ENCODE measurements at regions not wholly inside any gene's neighbourhood (a gene's known extent, or its start where the extent isn't known, plus 50 kb on each side); places are given as distances from the start of the nearest gene placed in this dataset.

- CTCF ChIA-PET: interaction anchor here (0.5 kb wide), 1 partner anchor 15 kb away, joined by 3 read pairs; no protein-coding TSS in a partner anchor
- ATAC-seq (no peak), DNase-seq (ENCODE audit: low read depth, low spot score) (no peak)
- no peaks in the 10 kb centered on the region for H3K9me3 ChIP-seq (ENCODE audit: control insufficient read depth, insufficient read depth, low read depth, low read length)
- BruUV-seq (replicated peaks): no TSS peak
- POLR2A ChIA-PET: no interaction called here
- intact Hi-C loops (cut with micrococcal nuclease; ENCODE audit: unreplicated experiment): no loop called here
- no peak overlapping the region for H3K4me3 ChIP-seq (ENCODE audit: low read depth in 2 of 2, low read length in 2 of 2)
- no peak overlapping the region for H3K27ac ChIP-seq (ENCODE audit: low read length)
- H3K36me3 ChIP-seq (ENCODE audit: control insufficient read depth, insufficient read depth, low read length): no peaks in the 10 kb centered on the region
- TF ChIP-seq CTCF (IDR thresholded peaks at IDR 0.05) (no peak), REST (IDR thresholded peaks at IDR 0.05; ENCODE audit: insufficient read depth in 1 of 2, low read depth in 2 of 2, low read length in 1 of 2) (no peak), POLR2AphosphoS5 (IDR thresholded peaks at IDR 0.05; ENCODE audit: low read depth, low read length) (no peak), TCF7L2 (IDR thresholded peaks at IDR 0.05; ENCODE audit: low read depth, low read length) (no peak), SIN3A (IDR thresholded peaks at IDR 0.05; ENCODE audit: borderline replicate concordance, insufficient read depth, low read depth, low read length) (no peak)
- in situ Hi-C loops (cut with HindIII; ENCODE audit: low pct_unique_long_range_greater_than_20kb, low sequenced_read_pairs): no loop called here
- H3K4me1 ChIP-seq (ENCODE audit: control insufficient read depth, insufficient read depth, low read length): no peaks in the 10 kb centered on the region; the same call in 1 of the 2 replicates
- no peaks in the 10 kb centered on the region for H3K27me3 ChIP-seq (ENCODE audit: control insufficient read depth, insufficient read depth, low read length)
Measured at GRCh38 chr1:186620566-186621350, 59.5 kb downstream of the PTGS2 start.

GRCh38 chr1:186618401-186619170 is 61.6 kb downstream of the PTGS2 start:
- no peaks in the 10 kb centered on the region for H3K36me3 ChIP-seq (ENCODE audit: control insufficient read depth, insufficient read depth, low read length)
- peak overlapping the region; percentile 17 to 45; a peak in 3 of 4 replicates for H3K4me3 ChIP-seq (ENCODE audit: low read depth in 2 of 2, low read length in 2 of 2)
- no peaks in the 10 kb centered on the region; the same call in 1 of the 2 replicates for H3K4me1 ChIP-seq (ENCODE audit: control insufficient read depth, insufficient read depth, low read length)
- H3K27ac ChIP-seq (ENCODE audit: low read length): no peak overlapping the region
- DNase-seq (ENCODE audit: low read depth, low spot score) (no peak), ATAC-seq (no peak)
- no peaks in the 10 kb centered on the region for H3K27me3 ChIP-seq (ENCODE audit: control insufficient read depth, insufficient read depth, low read length)
- no peaks in the 10 kb centered on the region for H3K9me3 ChIP-seq (ENCODE audit: control insufficient read depth, insufficient read depth, low read depth, low read length)
- ChIA-PET CTCF (no interaction called here), POLR2A (no interaction called here)
- no TSS peak for BruUV-seq (replicated peaks)
- no peak for TF ChIP-seq SIN3A (IDR thresholded peaks at IDR 0.05; ENCODE audit: borderline replicate concordance, insufficient read depth, low read depth, low read length)
- TF ChIP-seq POLR2AphosphoS5 (IDR thresholded peaks at IDR 0.05; ENCODE audit: low read depth, low read length): no peak
- TF ChIP-seq REST (IDR thresholded peaks at IDR 0.05; ENCODE audit: insufficient read depth in 1 of 2, low read depth in 2 of 2, low read length in 1 of 2): no peak
- TF ChIP-seq CTCF (IDR thresholded peaks at IDR 0.05): no peak
- TF ChIP-seq TCF7L2 (IDR thresholded peaks at IDR 0.05; ENCODE audit: low read depth, low read length): no peak
- intact Hi-C loops (cut with micrococcal nuclease; ENCODE audit: unreplicated experiment): no loop called here
- in situ Hi-C loops (cut with HindIII; ENCODE audit: low pct_unique_long_range_greater_than_20kb, low sequenced_read_pairs): no loop called here
